ENCODE measurements at regions not wholly inside any gene's neighbourhood (a gene's known extent, or its start where the extent isn't known, plus 50 kb on each side); places are given as distances from the start of the nearest gene placed in this dataset.
"Not testable (repeated sequence)": the region's sequence is repeated elsewhere in the genome, so short reads cannot be mapped to it uniquely, and the experiment has no call there.

DNA sequence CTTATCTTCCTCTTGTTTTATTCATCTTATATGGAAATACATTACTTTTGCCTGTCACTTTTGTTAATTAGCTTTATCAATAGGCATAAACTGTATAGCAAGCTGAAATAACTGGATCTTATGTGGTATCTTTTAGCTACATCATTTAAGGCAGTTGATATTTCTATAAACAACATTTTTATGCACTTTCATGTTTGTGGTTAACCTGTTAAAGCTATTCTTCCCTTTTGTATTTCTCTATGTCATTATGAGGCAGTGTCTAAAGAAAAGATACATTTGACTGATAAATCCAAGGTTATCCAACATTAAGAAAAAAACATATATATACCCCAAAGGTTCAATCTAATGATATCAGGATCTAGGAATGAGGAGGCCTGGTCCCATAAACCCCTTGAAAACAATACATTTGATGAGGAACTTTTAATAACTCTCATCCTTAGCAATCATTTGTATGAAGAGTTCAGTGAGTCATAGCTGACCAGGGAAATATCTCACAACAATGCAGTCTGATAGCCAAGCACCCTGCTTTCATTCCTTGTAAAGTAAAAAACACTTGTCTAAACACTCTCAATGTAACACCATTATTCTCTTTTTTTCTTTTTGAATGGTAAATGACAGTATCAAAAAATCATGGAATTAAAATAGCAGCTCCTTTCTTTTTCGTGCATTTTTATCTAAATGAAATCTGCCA is 300.9 kb downstream of the NEBL start:
- no peaks in the 10 kb centered on the region for H3K36me3 ChIP-seq (replicated peaks in 1 of 2; ENCODE audit: insufficient read depth in 1 of 2, low read depth in 2 of 2)
- no peak overlapping the region for H3K4me3 ChIP-seq
- no peak for DNase-seq
- TF ChIP-seq POLR2A (IDR thresholded peaks at IDR 0.05) = no peak
- TF ChIP-seq, protein P1, sequence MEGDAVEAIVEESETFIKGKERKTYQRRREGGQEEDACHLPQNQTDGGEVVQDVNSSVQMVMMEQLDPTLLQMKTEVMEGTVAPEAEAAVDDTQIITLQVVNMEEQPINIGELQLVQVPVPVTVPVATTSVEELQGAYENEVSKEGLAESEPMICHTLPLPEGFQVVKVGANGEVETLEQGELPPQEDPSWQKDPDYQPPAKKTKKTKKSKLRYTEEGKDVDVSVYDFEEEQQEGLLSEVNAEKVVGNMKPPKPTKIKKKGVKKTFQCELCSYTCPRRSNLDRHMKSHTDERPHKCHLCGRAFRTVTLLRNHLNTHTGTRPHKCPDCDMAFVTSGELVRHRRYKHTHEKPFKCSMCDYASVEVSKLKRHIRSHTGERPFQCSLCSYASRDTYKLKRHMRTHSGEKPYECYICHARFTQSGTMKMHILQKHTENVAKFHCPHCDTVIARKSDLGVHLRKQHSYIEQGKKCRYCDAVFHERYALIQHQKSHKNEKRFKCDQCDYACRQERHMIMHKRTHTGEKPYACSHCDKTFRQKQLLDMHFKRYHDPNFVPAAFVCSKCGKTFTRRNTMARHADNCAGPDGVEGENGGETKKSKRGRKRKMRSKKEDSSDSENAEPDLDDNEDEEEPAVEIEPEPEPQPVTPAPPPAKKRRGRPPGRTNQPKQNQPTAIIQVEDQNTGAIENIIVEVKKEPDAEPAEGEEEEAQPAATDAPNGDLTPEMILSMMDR (IDR thresholded peaks at IDR 0.05) = no peak
- 53 to 71% methylated on average over 1 of the region's 1 CpG for WGBS, 2 donors
- no peaks in the 10 kb centered on the region for H3K9me3 ChIP-seq
- H3K27me3 ChIP-seq = no peaks in the 10 kb centered on the region
- intact Hi-C loops (cut with DNase I) = no loop called here
- no peak for ATAC-seq
- no peak overlapping the region for H3K27ac ChIP-seq
- H3K4me1 ChIP-seq = no peaks in the 10 kb centered on the region

DNA sequence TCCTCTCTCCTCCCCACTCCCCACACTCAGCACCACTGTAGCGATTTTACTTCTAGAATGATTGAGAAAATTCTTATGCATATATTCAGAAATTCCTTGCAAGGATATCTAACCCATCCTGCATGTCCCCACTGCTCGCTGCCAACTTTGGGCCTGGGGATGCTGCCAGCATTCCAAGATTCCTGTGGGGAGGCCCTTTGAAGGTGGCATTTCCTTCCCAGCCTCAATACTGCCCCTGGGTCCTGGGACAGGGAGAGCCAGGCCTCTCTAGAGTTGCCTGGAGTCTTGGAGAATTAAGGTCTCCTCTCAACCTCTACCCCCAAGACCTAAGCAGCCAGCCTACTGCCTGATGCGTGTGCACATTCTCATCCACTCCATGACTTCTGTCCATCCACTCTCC is 303.5 kb downstream of the NEBL start:
- no peak overlapping the region for H3K4me3 ChIP-seq
- no peak for ATAC-seq
- no peaks in the 10 kb centered on the region for H3K9me3 ChIP-seq
- whole genome bisulfite sequencing, 2 donors = 77% methylated on average over 3 of the region's 3 CpGs
- no peaks in the 10 kb centered on the region for H3K4me1 ChIP-seq
- DNase-seq = no peak
- intact Hi-C loops (cut with DNase I) = no loop called here
- no peaks in the 10 kb centered on the region for H3K27me3 ChIP-seq
- no peaks in the 10 kb centered on the region for H3K36me3 ChIP-seq (replicated peaks in 1 of 2; ENCODE audit: insufficient read depth in 1 of 2, low read depth in 2 of 2)
- TF ChIP-seq, protein P1 (IDR thresholded peaks at IDR 0.05) = no peak
- TF ChIP-seq POLR2A (IDR thresholded peaks at IDR 0.05) = no peak
- no peak overlapping the region for H3K27ac ChIP-seq

DNA sequence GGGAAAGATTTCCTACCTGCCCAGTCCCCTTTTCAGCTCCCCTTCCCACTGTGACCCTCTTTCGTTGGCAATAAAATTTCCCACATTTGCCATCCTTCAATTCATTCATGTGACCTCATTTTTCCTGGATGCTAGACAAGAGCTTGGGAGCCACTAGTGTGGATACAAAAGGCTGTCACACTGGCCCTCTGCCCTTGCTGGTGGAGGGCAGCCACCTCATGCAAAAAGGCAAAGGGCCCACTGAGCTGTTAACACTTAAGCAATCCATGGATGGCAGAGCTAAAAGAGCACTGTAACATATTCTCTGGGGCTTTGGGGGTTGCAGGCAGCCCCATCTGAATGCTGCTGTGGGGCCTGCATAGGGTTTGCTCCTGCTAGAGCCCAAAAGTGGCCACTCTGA is 315.1 kb downstream of the NEBL start:
- Histone ChIP-seq H3K36me3 (replicated peaks in 1 of 2; ENCODE audit: insufficient read depth in 1 of 2, low read depth in 2 of 2) (no peaks in the 10 kb centered on the region), H3K4me3 (no peak overlapping the region), H3K4me1 (no peaks in the 10 kb centered on the region), H3K27me3 (no peaks in the 10 kb centered on the region), H3K27ac (no peak overlapping the region), H3K9me3 (peaks cover 0 to 9% (median 0%) of the 10 kb centered on the region in 3 donors)
- TF ChIP-seq POLR2A (IDR thresholded peaks at IDR 0.05) = no peak
- TF ChIP-seq, protein P1 (IDR thresholded peaks at IDR 0.05) = no peak
- intact Hi-C loops (cut with DNase I) = no loop called here
- no peak for DNase-seq
- WGBS, 2 donors = 79 to 81% methylated on average over 1 of the region's 1 CpG
- no peak for ATAC-seq

DNA sequence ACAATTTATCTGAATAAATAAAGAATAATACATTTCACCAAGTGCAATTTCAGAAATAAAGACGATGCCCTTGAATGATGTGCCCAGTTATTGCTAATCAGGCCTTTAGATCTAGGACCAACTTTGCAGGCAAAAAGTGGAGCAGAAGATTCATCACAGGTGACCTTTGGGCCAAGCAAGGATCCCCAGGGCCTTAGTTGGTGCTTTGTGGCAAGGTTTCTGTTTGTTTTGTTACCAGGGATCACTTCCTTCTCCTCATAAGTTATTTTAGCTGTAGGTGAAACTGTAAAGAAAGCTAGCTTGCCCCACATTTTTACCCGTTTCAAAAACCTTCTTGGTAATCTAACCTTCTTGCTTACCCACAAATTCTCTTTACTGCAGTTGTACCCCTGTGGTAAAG is 323.2 kb downstream of the NEBL start:
- DNase-seq (no peak), ATAC-seq (no peak)
- Histone ChIP-seq H3K27ac (no peak overlapping the region), H3K27me3 (no peaks in the 10 kb centered on the region), H3K36me3 (replicated peaks in 1 of 2; ENCODE audit: insufficient read depth in 1 of 2, low read depth in 2 of 2) (no peaks in the 10 kb centered on the region), H3K9me3 (no peaks in the 10 kb centered on the region), H3K4me1 (no peaks in the 10 kb centered on the region), H3K4me3 (no peak overlapping the region)
- no peak for TF ChIP-seq POLR2A (IDR thresholded peaks at IDR 0.05)
- TF ChIP-seq, protein P1 (IDR thresholded peaks at IDR 0.05) = no peak
- 58 to 67% methylated on average over 2 of the region's 2 CpGs for WGBS, 2 donors
- intact Hi-C loops (cut with DNase I) = no loop called here

DNA sequence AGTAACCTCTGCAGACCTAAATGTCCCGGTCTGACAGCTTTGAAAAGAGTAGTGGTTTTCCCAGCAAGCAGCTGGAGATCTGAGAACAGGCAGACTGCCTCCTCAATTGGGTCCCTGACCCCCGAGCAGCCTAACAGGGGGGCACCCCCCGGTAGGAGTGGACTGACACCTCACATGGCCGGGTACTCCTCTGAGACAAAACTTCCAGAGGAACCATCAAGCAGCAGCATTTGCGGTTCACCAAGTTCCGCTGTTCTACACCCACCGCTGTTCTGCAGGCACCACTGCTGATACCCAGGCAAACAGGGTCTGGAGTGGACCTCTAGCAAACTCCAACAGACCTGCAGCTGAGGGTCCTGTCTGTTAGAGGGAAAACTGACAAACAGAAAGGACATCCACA is 341.1 kb downstream of the NEBL start:
- H3K4me1 ChIP-seq; H3K27me3 ChIP-seq; H3K9me3 ChIP-seq; H3K4me3 ChIP-seq; ATAC-seq; H3K27ac ChIP-seq; H3K36me3 ChIP-seq (replicated peaks in 1 of 2; ENCODE audit: insufficient read depth in 1 of 2, low read depth in 2 of 2); DNase-seq; intact Hi-C loops (cut with DNase I): not testable (repeated sequence)
- WGBS, 2 donors = 71 to 73% methylated on average over 6 to 7 of the region's 7 CpGs

Data from body of pancreas (tissue), 4 donors.